ENCODE measurements at regions not wholly inside any gene's neighbourhood (a gene's known extent, or its start where the extent isn't known, plus 50 kb on each side); places are given as distances from the start of the nearest gene placed in this dataset.
"Not testable (repeated sequence)": the region's sequence is repeated elsewhere in the genome, so short reads cannot be mapped to it uniquely, and the experiment has no call there.

DNA sequence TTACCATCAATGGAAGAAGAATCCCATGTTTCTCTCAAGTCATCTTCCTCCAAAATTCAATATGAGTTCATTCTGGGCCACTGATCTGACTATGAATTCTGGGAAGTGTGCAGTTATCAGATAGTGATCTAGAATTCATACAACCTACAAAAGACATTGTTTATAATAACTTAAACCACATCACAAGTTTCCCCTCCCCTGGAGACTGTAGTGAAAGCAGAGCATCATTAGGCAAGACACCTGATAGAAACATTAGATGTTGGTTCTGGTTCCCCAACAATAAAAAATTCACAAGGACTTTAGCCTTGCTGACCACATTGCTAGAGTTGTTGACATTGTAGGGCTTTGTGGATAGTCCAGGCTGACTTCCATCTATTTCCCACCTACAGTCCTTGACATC lies 506.4 kb upstream of the JAG1 start:
- DNase-seq (no peak), ATAC-seq (no peak)
- Mint-ChIP-seq H3K27me3 (no peaks in the 10 kb centered on the region), H3K4me3 (no peak overlapping the region), H3K27ac (no peak overlapping the region), H3K9me3 (no peaks in the 10 kb centered on the region), H3K4me1 (no peaks in the 10 kb centered on the region)

GRCh38 chr20:11181129-11181528 lies 507.3 kb upstream of the JAG1 start:
- not testable (repeated sequence) for H3K4me3 Mint-ChIP-seq, ATAC-seq, H3K4me1 Mint-ChIP-seq, H3K27ac Mint-ChIP-seq, H3K9me3 Mint-ChIP-seq, DNase-seq, H3K27me3 Mint-ChIP-seq

DNA sequence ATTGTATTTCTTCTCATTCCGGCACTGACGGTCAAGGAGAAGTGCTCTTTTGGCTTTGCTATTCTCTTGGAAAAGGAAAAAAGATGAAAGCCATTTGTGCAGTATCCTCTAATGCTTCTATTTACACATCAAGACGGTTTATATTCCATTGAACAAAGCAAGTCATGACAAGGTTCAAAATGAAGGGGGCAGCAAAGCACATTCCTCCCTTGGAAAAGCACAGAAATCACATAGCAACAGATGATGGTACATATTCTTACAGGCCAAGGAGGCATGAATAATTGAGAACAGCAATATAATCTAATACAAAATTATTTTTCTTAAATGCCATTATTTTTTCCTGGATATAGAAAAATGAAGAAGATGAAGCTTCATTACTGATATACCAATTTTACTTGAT lies 508.2 kb upstream of the JAG1 start:
- ATAC-seq (no peak), DNase-seq (no peak)
- H3K27ac Mint-ChIP-seq: no peak overlapping the region
- no peaks in the 10 kb centered on the region for H3K4me1 Mint-ChIP-seq
- H3K9me3 Mint-ChIP-seq: no peaks in the 10 kb centered on the region
- no peak overlapping the region for H3K4me3 Mint-ChIP-seq
- H3K27me3 Mint-ChIP-seq: no peaks in the 10 kb centered on the region

DNA sequence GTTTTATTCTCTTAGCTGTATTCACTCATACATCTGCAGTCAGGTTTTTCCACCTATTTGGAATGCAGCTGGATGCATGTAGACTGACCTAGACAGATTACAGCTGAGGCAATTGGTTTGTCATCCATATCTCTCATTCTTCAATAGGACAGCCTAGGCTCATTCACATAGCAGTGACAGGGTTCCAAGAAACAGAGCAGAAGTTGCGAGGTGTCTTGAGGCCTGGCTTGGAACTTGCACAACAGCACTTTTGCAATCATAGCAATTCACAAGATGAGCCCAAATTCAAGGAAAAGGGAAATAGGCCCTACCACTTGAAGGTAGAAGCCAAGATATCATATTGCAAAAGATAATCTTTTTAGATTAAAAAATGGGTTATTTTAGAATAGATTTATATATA lies 508.9 kb upstream of the JAG1 start:
- DNase-seq (no peak), ATAC-seq (no peak)
- Mint-ChIP-seq H3K4me3 (no peak overlapping the region), H3K27ac (no peak overlapping the region), H3K27me3 (no peaks in the 10 kb centered on the region), H3K9me3 (no peaks in the 10 kb centered on the region), H3K4me1 (no peaks in the 10 kb centered on the region)

GRCh38 chr20:11186301-11187008 lies 512.7 kb upstream of the JAG1 start:
- Mint-ChIP-seq H3K27me3 (peaks cover 9% of the 10 kb centered on the region), H3K4me1 (no peaks in the 10 kb centered on the region), H3K9me3 (peaks cover 0 to 5% of the 10 kb centered on the region in 2 donors), H3K4me3 (no peak overlapping the region), H3K27ac (no peak overlapping the region)
- DNase-seq (no peak), ATAC-seq (no peak)

DNA sequence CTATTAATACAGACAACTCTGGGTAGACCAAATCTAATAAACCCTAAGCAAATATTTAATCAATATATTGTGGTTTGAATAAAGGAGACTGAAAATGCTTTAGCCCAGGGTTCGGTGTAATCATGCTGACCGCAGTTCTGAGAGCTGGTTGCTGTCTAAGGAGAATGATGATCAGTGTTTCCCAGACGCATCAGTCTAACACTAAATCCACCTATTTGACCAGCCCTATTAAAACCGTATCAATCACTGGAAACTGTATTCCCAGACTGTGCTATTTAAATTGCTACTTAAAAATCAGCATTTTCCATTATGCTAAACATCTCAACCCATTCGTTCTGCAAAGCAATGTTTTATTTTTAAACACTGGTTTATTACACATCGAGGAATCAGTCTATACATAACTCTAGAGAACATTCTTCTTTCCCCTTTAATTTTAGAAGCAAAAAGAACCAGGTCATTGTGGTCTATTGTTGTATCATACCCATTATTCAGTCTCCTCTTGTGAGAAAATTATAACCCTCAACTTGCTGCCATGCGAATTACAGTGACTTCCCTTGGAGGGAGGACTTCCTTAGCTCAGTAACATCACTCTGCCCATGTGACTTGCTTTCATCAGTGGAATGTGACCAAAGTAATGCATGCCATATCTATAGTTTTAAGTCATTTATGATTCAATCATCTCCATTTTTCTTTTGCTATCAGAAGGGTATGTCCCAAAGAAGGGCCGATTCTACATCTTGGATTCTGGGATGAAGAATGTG lies 515.2 kb upstream of the JAG1 start:
- Mint-ChIP-seq H3K4me3 (no peak overlapping the region), H3K27me3 (peaks cover 9% of the 10 kb centered on the region), H3K27ac (no peak overlapping the region), H3K4me1 (no peaks in the 10 kb centered on the region), H3K9me3 (peaks cover 0 to 5% of the 10 kb centered on the region in 2 donors)
- DNase-seq (no peak), ATAC-seq (no peak)

GRCh38 chr20:11190741-11191140 lies 516.9 kb upstream of the JAG1 start:
- Mint-ChIP-seq H3K9me3 (peaks cover 0 to 5% of the 10 kb centered on the region in 2 donors), H3K4me3 (no peak overlapping the region), H3K27me3 (peaks cover 9% of the 10 kb centered on the region), H3K27ac (no peak overlapping the region), H3K4me1 (no peaks in the 10 kb centered on the region)
- ATAC-seq (no peak), DNase-seq (no peak)

DNA sequence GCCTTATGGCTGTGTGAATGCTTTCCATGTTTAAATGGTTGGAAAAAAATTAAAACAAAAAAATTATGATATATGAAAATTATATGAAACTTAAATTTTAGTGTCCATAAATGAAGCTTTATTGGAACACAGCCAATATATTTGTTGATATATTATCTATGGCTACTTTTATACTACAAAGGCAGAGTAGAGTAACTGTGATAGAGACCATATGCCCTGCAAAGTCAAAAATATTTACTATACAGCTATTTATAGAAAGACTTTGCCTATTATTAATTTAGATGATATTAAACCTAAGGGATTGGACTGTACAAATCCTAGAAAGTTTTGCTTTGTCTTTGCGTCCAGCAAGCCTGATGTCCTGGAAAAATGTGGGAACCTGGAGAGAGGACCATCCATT lies 518.3 kb upstream of the JAG1 start:
- DNase-seq: no peak
- peaks cover 9% of the 10 kb centered on the region for H3K27me3 Mint-ChIP-seq
- peaks cover 0 to 5% of the 10 kb centered on the region in 2 donors for H3K9me3 Mint-ChIP-seq
- no peak overlapping the region for H3K4me3 Mint-ChIP-seq
- ATAC-seq: no peak
- no peak overlapping the region for H3K27ac Mint-ChIP-seq
- H3K4me1 Mint-ChIP-seq: peaks cover 6% of the 10 kb centered on the region

DNA sequence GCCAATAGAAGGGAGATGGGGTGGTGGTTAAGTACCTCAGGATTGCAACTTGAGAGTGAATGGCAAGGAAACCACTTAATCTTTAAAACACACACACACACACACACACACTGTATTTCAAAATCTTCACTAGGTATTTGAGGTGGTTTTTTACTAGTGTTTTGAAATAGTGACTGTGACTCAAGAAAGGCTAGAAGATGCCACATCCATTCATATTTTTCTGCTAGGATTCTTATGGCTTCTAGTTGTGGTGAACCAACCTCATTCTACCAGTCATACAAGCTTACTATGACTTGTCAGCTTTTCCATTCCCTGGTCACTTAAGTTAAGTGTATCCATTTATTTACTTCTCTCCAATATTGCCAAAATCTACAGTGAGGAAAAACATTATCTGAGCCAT lies 519.4 kb upstream of the JAG1 start:
- no peak for ATAC-seq
- peaks cover 6% of the 10 kb centered on the region for H3K4me1 Mint-ChIP-seq
- no peak overlapping the region for H3K4me3 Mint-ChIP-seq
- DNase-seq: no peak
- peaks cover 0 to 5% of the 10 kb centered on the region in 2 donors for H3K9me3 Mint-ChIP-seq
- H3K27ac Mint-ChIP-seq: no peak overlapping the region
- H3K27me3 Mint-ChIP-seq: peaks cover 9% of the 10 kb centered on the region

DNA sequence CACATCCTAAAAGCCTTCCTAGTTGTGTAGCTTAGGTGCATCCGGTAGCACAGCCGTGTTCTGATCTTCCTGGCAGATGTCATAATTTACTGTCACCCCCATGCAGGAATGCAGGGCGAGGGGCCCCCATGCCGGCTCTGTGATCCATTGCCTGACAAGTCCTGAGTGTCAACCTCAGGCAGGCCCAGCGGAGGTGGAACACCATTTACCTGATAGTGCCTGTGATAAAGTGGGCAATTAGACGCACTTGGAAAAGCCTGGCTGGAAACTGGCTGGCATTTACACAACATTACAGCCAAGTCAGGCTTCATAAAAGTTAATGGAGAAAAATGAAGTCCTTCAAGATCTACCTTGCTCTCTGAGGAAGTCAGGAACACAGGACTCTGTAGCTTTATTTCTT lies 521.4 kb upstream of the JAG1 start:
- no peak overlapping the region for H3K4me3 Mint-ChIP-seq
- no peak for ATAC-seq
- peaks cover 0 to 5% of the 10 kb centered on the region in 2 donors for H3K9me3 Mint-ChIP-seq
- H3K27ac Mint-ChIP-seq: no peak overlapping the region
- DNase-seq: no peak
- peaks cover 9% of the 10 kb centered on the region for H3K27me3 Mint-ChIP-seq
- H3K4me1 Mint-ChIP-seq: peaks cover 6% of the 10 kb centered on the region

GRCh38 chr20:11195899-11196558 lies 522.2 kb upstream of the JAG1 start:
- no peak for DNase-seq
- H3K9me3 Mint-ChIP-seq: no peaks in the 10 kb centered on the region
- H3K27me3 Mint-ChIP-seq: peaks cover 2% of the 10 kb centered on the region
- peaks cover 6% of the 10 kb centered on the region for H3K4me1 Mint-ChIP-seq
- H3K27ac Mint-ChIP-seq: no peak overlapping the region
- no peak overlapping the region for H3K4me3 Mint-ChIP-seq
- ATAC-seq: no peak

GRCh38 chr20:11197851-11198250 lies 524.1 kb upstream of the JAG1 start:
- ATAC-seq: no peak
- Mint-ChIP-seq H3K27me3 (no peaks in the 10 kb centered on the region), H3K4me3 (no peak overlapping the region), H3K4me1 (peaks cover 6% of the 10 kb centered on the region), H3K9me3 (no peaks in the 10 kb centered on the region), H3K27ac (no peak overlapping the region)
- no peak for DNase-seq

- no peak overlapping the region for H3K27ac Mint-ChIP-seq
These were observed 526.6 kb upstream of the JAG1 start for GRCh38 chr20:11200423-11200822.

GRCh38 chr20:11204926-11205768 lies 531.3 kb upstream of the JAG1 start:
- Mint-ChIP-seq H3K4me3 (no peak overlapping the region), H3K27me3 (no peaks in the 10 kb centered on the region), H3K27ac (no peak overlapping the region), H3K4me1 (no peaks in the 10 kb centered on the region), H3K9me3 (no peaks in the 10 kb centered on the region)
- DNase-seq (peak; percentile 2 to 21), ATAC-seq (peak; percentile 63)

More at GRCh38 chr20:11200423-11200822, 526.6 kb upstream of the JAG1 start:
- no peak for ATAC-seq
- Mint-ChIP-seq H3K27me3 (no peaks in the 10 kb centered on the region), H3K4me1 (peaks cover 6% of the 10 kb centered on the region), H3K4me3 (no peak overlapping the region), H3K9me3 (no peaks in the 10 kb centered on the region)
- DNase-seq: no peak

GRCh38 chr20:11205769-11206362 lies 532.1 kb upstream of the JAG1 start:
- Mint-ChIP-seq H3K27ac (no peak overlapping the region), H3K9me3 (no peaks in the 10 kb centered on the region), H3K4me3 (no peak overlapping the region), H3K27me3 (no peaks in the 10 kb centered on the region), H3K4me1 (no peaks in the 10 kb centered on the region)
- DNase-seq (no peak), ATAC-seq (no peak)

All from stimulated activated naive CD8-positive, alpha-beta T cell treated with anti-CD3 and anti-CD28 coated beads, Interleukin-15, amount 100 ng/mL, for 72 hours (primary cell).